GM20000 (cell line): ENCODE measurements at regions not wholly inside any gene's neighbourhood (a gene's known extent, or its start where the extent isn't known, plus 50 kb on each side); places are given as distances from the start of the nearest gene placed in this dataset.

Experiments
- DNase-seq: peaks from one replicate; pipeline ENCODE4 v3.0.0; 2012; ENCODE audit warnings: low spot score
- CTCF ChIP-seq: IDR thresholded peaks from 2 replicates; pipeline ENCODE4 v1.5.1; 2012; ENCODE audit warnings: mild to moderate bottlenecking, control low read depth; ENCODE audit errors: extremely low read depth, missing control alignments

- no peak for TF ChIP-seq CTCF
- no peak for DNase-seq
Observed at GRCh38 chr1:105398909-105399308, 1649.2 kb downstream of the AMY1C start.

GRCh38 chr1:105399716-105400115 lies 1650.0 kb downstream of the AMY1C start:
- no peak for DNase-seq
- TF ChIP-seq CTCF = no peak

- no peak for DNase-seq
- no peak for TF ChIP-seq CTCF
Observed at GRCh38 chr1:105416261-105416660, 1640.2 kb upstream of the PRMT6 start.

GRCh38 chr1:105419030-105419429 lies 1637.4 kb upstream of the PRMT6 start:
- no peak for TF ChIP-seq CTCF
- DNase-seq = no peak

- no peak for DNase-seq
- TF ChIP-seq CTCF = no peak
Observed at GRCh38 chr1:105427543-105427942, 1628.9 kb upstream of the PRMT6 start.

GRCh38 chr1:105436589-105437259 lies 1619.8 kb upstream of the PRMT6 start:
- no peak for TF ChIP-seq CTCF
- DNase-seq = no peak

GRCh38 chr1:105437847-105438246 lies 1618.6 kb upstream of the PRMT6 start:
- TF ChIP-seq CTCF = no peak
- DNase-seq = no peak
